Fibroblast of skin of left biceps (primary cell): ENCODE measurements at regions not wholly inside any gene's neighbourhood (a gene's known extent, or its start where the extent isn't known, plus 50 kb on each side); places are given as distances from the start of the nearest gene placed in this dataset.

Source experiments
- DNase-seq, 2 experiments: peaks; one replicate each; pipeline ENCODE4 v3.0.0-alpha.2; 2013; ENCODE audit warnings: low read depth in 2 of 2

DNA sequence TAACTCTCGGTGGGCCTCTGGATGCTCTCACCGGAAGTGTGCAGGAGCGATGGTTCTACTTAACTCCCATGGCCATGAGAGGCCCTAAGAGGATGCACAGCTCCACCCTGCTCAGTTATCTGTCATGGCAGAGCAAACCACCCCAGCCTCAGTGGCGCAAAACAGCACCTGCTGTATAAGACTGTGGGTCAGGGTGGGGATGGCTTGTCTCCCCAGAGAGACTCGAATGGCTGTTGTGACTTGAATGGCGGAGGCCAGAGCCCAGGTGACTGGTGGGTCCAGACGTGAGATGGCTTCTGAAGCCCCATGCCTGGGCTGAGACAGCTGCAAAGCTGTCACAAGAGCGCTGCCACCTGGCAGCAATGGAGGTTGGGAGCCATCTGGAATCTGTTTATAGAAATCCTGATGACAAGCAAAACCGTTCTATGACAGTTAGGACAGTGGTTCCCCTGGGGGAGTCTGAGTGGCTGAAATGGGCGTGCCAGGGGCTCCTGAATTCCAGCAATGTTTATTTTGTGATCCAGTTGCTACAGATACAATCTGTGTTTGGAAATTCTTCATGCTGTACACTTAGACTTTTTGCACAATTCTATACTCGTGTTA is 490.5 kb downstream of the TCERG1L start:
- no peak for DNase-seq

DNA sequence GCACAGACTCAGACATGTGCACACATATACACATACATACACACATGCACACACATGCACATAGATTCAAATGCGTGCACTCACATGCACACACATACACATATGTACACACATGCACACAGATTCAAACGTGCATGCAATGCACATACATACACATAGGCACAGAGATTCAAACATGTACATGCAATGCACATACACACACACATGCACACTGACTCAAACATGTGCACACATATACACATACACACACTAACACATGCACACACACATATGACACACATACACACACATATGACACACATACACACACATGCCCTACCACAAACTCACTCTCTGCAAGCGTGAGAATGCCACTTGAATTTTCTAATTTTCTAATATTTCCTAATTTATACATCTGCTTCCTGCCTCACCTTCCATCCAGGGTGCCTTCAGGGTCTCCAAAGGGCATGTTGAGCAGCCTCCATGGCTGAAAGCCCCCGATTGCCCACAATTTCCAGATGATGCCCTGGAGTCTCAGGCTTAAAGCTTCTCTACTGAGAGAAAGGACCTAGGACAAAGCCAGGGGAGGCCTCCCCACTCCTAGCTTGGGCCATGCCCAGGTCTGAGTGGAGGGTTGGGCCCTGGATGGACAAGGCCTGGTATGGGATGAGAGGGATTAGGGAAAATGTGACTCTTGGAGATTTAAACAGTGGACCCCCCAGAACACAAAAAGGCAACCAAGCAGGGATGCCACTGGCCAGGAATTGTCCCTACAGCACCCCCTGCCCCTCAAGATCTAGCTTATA is 487.1 kb downstream of the TCERG1L start:
- DNase-seq, result no peak

DNA sequence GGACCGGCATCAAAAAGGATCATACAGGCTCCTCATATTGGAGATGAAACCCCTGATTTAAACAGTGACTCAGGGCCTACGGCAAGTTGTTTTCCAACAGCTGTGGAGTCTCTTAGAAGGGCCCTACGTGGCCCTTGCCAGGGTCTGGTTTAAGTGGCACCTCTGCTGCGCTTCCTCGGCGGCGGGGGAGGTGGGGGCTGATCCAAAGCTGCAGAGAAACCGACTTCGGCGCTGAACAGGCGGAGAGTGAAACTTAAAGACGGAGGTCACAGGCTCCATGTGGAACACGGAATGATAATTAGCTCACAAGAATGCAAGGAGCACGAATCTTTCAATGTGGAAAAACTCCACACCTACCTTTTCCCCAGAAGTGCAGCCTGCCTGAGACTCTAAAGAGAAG is 477.9 kb downstream of the TCERG1L start:
- no peak for DNase-seq

DNA sequence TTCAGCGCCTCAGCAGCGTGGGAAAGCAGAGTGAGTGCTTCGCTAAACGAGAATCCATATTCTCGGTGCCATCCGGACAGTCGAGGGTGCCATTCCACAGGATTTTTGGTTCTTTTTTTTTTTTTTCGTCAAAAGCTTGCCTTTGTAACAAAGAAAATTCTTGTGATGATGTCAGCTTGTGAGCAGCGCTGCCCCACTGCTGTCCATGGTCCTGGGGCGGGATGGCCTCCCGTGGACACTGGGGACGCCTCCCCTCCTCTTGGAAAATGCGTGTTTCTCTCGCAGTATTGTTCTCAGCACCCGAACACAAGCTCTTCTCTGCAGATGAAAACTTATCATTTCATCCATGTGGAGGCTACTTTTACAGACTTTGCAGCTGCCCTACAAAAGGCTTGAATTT is 477.4 kb downstream of the TCERG1L start:
- no peak for DNase-seq

DNA sequence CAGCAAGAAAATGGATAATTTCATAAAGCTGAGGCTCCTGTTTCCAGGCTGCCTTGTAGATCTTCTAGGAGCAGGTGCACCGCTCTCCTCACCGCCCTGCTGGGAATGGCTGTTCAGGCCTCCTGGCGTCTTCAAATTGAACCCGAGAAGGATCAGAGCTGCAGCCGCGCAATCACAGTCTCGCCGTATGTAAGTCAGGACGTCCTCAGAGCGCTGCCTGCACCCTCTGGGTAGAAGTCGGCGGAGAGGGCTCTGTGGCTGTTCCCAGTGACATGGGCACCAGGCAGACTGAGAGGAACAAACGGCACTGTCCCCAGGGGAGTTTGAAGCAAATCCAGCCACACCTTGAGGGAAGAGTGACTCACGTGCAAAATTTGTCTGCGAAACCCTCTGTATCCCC is 476.9 kb downstream of the TCERG1L start:
- no peak for DNase-seq

DNA sequence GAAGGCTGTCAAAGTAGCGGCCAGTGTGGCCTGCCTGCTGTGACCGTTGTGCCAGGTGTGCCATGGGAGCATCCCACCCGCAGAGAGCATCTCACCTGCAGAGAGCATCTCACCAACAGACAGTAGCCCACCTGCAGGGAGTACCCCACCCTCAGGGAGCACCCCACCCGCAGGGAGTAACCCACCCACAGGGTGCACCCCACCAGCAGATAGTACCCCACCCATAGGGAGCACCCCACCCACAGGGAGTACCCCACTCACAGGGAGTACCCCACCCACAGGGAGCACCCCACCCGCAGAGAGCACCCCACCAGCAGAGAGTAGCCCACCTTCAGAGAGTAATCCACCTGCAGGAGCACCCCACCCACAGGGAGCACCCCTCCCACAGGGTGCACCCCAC is 476.5 kb downstream of the TCERG1L start:
- DNase-seq, result no peak

DNA sequence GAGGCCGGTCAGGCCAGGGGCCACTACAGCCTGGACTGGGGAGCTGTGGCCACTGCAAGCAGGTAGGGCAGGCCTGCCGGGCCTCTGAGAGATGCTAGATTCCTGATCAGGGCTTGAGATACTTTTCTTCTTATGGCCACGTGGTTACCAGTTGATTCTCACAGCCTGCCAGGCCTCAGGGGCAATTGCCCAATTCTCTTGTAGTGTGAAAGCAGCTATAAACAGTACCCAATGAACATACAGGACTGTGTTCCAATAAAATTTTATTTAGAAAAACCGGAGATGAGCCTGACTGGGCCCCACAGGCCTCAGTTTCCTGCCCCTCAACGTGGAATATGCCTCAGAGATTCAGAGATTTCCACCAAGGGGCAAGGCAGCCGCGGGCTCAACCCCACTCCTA is 475.2 kb downstream of the TCERG1L start:
- no peak for DNase-seq

DNA sequence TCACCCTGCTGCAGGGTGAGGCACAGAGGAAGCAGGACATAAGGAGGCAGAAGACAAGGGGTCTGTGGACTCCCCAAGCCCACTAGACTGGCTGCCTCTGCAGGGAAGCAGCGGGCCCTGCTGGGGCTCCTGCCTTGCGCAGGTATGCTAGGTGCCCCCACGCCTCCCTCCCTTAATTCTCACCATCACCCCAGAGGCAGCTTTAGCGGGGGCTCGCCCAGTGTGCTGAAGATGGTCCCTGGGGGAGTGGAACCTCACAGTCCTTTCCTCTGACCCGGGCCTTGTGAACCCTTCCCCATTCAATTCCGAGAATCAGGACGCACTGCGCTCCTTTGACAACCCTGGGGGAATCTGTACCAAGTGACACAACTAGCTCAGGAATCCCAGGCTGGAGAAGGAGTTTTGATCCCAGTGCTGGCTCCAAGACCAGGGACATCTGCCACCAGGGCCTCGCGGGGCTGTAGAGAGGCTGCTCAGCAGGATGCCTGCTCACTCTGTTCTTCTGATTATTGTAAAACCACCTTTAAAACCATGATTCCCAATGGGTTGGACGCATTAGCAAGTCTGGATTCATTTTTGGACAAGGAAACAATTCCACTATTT is 468.4 kb downstream of the TCERG1L start:
- no peak for DNase-seq

DNA sequence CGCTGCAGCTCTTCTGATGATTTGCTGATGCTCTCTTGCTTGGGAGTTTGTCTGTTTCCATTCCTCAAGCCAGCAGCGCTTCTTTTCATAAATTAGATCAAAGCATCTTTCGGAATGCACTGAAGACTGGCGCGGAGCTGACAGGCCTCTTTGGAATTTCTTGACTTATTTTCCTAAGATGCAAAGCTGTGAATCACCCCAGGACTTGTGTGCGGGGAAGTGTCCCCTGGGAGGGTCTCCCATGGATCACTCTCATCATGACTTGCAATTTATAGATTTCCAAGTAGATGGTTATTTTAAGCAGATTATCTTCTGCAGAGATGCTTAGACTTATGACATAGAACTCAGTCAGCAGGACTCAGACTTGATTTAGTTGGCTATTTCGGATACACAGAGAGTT is 467.2 kb downstream of the TCERG1L start:
- peak; percentile 21 to 24 for DNase-seq

DNA sequence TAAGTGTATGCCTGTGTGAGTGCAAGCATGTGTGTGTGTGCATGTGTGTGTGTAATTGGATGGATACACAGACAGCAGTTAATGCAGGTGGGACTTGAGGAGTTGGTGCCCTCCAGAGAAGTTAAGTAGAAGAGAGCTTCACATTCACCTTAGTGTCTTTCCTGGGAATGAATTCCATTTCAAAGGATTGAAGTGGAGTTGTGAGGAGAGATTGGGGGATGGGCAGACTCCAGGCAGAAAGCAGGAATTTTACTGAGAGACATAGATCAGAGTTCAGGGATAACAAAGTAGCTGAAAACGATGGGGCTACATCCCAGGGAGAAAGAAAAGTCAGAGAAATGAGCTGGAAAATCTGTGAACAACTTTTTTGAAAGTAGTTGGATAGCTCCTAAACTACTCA is 464.4 kb downstream of the TCERG1L start:
- DNase-seq, result no peak

DNA sequence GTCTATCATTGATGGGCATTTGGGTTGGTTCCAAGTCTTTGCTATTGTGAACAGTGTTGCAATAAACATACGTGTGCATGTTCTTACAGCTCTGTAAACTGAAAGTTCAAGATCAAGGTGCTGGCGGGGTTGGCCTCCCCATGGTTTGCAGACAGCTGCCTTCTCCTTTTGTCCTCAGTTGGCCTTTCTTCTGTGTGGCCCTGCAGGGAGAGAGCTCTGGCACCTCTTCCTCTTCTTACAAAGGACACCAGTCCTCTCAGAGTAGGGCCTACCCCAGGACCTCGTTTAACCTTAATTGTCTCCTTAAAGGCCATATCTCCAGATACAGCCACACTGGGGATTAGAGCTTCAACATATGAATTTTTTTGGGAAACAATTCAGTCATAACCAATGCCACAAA is 462.7 kb downstream of the TCERG1L start:
- no peak for DNase-seq

DNA sequence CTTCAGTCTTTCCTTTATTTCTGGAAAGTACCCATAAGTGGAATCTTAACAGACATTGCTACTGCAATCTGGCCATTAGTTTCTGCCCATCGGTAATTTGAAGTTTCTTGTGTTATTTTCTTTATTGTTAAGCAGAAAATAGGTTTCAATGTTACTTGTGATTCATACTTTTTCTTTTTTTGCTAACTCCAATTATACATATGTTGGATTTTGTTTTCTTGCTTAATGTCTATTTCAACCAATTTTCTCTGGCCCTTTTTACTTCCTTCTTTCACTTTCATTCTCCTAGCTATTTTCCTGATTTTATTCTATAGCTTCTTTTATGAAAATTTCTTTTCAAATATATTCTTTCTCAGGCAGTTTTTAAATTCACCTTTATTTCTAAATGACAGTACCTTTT is 457.4 kb downstream of the TCERG1L start:
- DNase-seq, result no peak

DNA sequence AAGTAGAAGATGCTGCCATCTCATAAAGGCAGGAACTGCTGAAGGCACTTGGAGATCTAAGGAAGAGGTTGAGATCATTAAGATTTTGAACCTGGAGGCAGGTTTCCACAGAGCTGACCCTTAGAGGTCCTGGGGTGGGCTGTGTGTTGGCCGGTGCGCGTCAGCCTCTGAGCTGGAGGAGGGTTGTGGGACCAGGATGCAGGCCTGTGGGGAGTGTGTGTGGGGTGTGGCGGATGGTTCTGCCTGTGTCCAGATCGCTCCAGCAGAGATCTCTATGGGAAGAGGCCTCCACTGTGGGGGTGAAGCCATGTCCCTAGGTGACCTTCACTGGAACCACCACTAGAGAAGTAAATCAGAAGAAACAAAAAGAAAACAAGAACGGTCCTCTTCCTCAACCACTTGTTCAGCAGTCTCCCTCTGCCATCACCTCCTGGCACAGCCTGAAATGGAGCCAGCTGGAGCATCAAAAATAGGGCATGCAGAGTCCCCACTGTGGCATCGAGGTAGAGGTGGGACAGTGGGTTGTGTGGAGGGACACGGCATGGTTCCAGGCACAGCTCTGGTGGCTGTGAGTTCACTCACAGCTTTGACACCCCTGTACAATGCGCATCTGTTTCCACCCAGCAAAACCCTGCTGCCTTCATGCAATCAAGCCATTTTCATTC is 453.8 kb downstream of the TCERG1L start:
- DNase-seq, result no peak

DNA sequence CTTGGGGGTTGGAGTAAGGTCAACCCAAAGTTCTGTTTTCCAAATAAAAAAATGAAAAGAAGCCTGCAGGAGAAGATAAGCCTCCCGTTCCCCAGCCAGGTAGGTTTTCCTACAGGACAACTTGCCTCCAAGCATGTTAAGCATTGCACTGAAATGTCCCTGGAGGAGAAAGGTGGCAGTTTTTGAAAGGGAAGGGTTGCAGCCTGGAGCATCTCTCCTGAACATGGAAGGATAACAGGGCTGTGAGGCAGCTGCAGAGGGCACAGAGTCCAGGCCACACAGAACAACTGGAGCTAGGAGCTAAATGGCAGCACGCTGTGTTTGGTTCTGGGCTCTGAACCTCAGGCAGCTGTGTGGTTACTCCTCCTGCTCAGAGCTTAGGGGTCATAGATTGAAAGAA is 452.9 kb downstream of the TCERG1L start:
- no peak for DNase-seq

DNA sequence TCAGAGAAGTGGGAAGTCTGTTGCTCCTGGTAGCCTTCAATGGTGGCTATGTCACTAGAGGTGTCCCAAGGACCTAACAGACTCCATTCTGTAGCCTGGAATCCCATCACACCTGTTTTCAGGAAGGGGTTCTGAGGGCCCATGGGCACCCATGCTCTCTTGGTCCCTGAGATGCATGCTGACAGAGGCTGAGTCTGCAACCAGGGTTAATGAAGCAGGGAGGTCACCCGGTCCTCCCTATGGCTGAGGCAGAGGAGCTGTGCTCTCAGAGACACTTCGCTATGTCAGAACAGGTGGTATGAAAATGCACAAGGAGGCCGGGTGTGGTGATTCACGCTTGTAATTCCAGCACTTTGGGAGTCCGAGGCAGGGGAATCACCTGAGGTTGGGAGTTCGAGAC is 452.1 kb downstream of the TCERG1L start:
- DNase-seq, result no peak

DNA sequence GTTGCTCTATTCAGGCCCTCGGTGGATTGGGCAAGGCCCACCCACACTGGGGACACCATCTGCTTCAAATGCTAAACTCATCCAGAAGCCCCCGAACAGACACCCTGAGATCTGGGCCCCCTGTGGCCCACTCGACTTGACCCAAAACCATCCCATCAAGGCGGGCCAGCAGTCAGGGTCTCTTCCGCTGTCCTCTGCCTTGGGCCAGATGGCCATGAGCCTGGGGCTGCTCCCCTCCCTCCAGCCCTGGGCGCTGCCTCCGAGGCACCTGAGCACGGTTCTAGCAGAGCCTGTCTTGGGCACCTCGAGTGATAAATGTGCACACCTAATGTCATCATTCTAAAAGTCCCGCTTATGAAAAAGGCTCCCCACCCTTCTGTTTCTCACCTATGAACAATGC is 449.4 kb downstream of the TCERG1L start:
- DNase-seq, result no peak

DNA sequence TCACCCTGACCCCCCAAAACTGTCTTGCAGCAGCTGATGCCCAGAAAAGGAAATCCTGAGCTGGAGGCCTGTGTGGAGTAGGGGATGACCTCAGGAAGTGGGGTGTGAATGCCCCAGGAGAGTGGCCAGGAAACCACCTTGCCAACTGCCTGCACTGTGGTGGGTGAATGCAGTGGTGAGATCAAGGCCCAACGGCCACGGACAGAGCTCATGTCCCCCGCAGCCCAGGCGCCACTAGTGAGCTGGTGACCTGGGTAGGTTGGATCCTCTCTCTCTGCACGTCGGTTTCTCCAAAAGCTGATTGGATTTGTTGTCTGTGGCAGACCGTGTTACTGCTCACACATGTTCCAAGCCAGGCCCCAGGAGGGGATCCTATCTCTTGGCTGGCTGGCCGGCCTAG is 448.9 kb downstream of the TCERG1L start:
- DNase-seq, result no peak

DNA sequence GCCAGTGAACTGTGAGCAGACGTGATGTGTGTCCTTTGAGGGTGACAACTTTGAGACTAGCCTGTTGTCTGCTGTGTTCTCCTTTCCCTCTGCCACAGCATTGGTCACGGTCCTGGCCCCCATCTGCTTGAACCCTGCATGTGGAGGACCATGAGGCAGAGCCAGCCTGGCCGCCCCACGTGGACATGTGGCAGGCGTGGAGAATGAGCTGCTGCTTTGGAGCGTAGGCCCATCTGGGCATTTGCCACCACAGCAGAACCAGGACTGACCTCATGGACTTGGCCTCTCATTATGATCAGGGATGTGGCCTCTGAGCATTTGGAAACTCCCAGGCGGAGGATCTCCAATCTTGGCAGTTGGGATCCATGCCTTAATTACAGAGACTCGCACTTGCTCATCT is 448.5 kb downstream of the TCERG1L start:
- no peak for DNase-seq

DNA sequence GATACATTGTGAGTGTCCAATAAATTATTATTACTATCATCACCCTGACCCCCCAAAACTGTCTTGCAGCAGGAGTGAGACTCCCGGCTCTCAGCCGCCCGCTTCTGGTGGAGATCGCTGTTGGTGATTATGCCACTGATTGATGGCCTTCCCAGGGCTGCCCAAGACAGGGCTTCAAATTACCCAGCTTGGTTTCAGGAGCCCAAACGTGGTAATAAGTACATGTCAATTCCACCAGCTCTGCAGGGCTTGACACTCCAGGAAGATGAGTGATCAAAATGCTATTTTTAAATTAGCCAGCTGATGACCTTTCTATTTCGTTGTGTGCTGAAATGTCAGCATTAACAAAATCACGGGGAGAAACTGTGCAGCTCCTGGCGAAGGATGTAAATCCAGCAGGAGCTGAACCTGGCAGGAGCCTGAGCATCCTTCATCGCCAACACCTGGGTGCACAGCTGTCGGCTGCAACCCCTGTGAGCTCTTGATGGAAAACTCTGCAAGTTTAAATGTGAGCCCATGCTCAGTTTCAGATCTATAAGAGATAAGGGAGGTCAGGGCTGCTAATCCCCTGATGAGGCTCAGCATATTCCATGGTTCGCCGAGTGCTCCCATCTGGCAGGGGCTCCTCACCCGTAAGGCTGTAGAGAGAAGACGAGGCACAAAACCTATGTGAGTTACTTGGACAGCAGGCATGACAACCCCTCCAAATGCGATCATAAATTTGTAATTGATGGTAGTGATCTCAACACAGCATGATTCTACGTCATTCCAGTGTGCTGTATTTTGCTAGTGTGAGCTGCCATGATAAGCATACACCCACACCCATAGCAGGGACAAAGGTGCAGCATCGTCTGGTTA is 446.3 kb downstream of the TCERG1L start:
- no peak for DNase-seq

DNA sequence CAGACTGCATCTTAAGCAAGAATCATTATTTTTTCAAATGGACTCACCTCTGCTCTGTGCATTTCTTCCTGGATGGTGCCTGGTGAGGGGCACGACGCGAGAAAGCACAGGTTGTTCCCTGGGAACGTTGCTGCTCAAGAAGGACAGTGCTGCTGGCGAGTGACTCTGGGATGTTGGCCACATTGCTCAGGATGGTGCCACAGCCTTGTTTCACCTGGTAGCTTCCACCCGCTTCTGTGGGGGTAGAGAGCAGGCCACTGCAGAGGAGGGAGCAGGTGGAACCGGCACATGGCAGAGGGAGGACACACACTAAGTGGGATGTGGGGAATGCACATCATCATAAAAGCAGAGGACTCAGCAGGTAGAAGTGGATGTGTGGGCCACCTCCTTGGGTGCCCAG is 444.7 kb downstream of the TCERG1L start:
- no peak for DNase-seq

DNA sequence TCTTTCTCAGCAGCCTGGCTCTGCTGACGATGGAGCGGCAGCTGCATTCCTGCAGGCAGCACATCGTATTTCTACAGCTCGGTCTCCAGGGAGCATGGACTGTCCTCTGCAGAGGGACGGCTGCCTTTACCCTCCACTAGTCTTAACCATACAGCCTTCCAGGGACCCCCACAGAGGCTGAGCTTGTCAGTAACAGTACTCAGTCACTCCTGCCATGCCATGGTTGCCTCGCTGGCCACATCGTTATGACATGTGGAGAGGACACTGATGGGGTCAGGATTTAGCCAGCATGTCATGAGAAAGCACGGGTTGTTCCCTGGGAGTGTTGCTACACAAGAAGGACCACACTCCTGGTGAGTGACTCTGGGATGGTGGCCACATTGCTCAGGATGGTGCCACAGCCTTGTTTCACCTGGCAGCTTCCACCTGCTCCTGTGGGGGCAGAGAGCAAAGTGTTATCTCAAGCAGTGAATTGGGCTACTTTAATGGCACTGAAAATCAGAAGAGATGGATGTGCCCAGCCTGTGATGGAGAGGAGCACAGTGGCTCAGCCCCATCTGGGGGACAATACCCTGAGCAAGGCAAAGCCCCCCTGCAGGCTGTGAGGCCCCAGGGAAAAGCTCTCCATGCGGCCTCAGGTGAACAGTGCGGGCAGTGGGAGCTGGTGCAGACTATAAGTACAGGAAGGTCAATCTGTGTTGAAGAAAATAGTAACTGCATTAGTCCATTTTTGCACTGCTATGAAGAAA is 443.9 kb downstream of the TCERG1L start:
- DNase-seq, result no peak
